Tibial nerve (tissue), 4 donors: ENCODE measurements at regions not wholly inside any gene's neighbourhood (a gene's known extent, or its start where the extent isn't known, plus 50 kb on each side); places are given as distances from the start of the nearest gene placed in this dataset.

Source experiments
- CTCF ChIP-seq, 5 experiments: fragments of 200-600 bp in 3 of 5; fragments of 450-650 bp in 2 of 5; sonication (generic) in 3 of 5; IDR thresholded peaks; one replicate each; pipeline ENCODE4 v1.5.1; 2016 to 2019; ENCODE audit warnings: antibody characterized with exemption in 5 of 5, mild to moderate bottlenecking in 3 of 5, moderate library complexity in 2 of 5
- EP300 ChIP-seq, 2 donors: sonication (generic); formaldehyde crosslinking; IDR thresholded peaks; one replicate each; pipeline ENCODE4 v1.6.1; 2017; ENCODE audit warnings: antibody characterized with exemption in 2 of 2, mild to moderate bottlenecking in 1 of 2

GRCh38 chr6:98998103-98998502 lies 50.4 kb upstream of the FBXL4 start:
- TF ChIP-seq CTCF (IDR thresholded peaks at IDR 0.05) (no peak), EP300 (IDR thresholded peaks at IDR 0.05) (no peak)
